ENCODE measurements at regions not wholly inside any gene's neighbourhood (a gene's known extent, or its start where the extent isn't known, plus 50 kb on each side); places are given as distances from the start of the nearest gene placed in this dataset.

DNA sequence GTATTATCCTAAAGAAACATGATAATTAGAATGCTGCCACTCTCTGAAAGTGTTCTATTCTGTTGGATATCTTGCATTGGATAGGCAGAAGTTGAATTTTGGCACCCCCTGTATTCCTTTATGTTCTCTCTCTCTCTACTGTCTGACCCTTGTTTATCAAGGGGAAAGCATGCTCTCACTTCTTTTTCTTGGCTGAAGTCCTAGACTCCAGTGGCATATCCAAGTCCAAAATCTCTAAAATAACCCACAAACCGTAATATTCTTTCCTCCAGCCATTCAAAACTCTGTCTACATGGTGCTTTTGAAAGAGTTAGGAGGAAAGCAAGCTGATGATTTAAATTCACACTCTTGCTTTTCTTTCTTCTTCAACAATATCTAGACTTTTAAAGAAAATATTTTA, 669.7 kb downstream of the TDRD15 start:
- TF ChIP-seq SP1 (IDR thresholded peaks at IDR 0.05) (no peak), FOXK2 (IDR thresholded peaks at IDR 0.05) (no peak)
